ENCODE measurements at regions not wholly inside any gene's neighbourhood (a gene's known extent, or its start where the extent isn't known, plus 50 kb on each side); places are given as distances from the start of the nearest gene placed in this dataset.

DNA sequence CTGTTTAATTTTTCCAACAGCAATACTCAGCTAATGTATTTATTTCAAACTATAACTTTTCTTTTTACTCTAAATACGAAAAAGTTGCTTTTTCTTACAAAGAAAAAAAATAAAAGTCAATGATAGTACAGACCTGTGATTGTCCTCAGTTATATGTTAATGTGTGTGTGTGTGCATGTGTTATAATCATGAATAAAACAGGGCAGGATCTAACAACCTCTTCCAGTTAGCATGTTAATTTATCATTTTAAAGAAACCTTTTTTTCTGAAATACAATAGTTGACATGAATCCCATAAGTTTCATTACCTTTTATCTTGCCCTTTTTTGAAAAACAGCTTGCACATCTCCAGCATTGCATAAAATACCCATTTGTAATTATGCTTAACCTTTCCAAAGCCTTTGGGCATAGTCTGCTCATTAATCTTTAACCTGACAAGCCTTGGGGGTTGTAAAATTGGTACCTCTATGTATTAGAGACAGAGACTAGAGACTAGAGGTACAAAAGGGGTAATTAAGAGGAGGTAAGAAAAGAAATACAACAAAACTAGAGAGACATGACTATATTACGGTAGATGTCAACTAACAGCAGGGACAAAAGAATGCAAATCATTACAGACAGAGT is 828.1 kb downstream of the OLFM4 start:
- DNase-seq (ENCODE audit: low spot score): no peak

GRCh38 chr13:53863520-53863919 is 834.9 kb downstream of the OLFM4 start:
- DNase-seq (ENCODE audit: low spot score): no peak

GRCh38 chr13:53873558-53873957 is 844.9 kb downstream of the OLFM4 start:
- no peak for DNase-seq (ENCODE audit: low spot score)

DNA sequence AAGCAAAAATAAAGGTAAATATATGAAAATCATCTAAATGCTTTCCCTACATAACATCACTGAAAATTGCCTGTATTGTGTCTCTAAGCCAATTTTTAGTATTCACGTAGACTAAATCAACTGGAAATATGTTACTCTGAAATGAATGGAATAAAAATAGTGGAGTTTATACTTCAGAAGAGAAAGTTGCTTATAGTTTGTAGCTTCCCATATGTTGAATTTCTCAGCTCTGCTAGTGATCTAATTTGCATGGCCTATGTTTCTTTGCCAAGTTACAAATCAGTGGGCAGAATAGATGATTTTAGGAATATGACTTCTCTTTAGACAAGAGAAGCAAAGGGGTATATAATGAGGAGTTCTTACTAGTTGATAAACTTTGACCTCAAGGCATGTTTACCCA is 850.2 kb downstream of the OLFM4 start:
- no peak for DNase-seq (ENCODE audit: low spot score)

DNA sequence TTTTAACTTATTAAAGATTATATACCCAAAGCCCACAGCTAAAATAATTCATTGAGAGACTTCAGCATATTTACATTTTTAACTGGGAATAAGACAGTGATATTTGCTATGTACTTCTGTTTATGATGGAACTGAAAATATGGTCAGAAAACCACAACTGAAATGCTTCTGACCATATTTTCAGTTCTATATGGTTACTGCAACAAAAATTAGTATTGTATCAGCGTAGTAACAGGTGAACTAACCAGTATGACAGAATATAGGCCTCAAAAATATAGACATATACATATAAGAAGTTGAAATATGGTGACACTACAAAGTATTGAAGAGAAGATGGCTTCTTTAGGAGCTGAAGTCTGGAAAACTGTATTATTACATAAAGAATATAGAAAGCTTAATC is 857.4 kb downstream of the OLFM4 start:
- no peak for DNase-seq (ENCODE audit: low spot score)

DNA sequence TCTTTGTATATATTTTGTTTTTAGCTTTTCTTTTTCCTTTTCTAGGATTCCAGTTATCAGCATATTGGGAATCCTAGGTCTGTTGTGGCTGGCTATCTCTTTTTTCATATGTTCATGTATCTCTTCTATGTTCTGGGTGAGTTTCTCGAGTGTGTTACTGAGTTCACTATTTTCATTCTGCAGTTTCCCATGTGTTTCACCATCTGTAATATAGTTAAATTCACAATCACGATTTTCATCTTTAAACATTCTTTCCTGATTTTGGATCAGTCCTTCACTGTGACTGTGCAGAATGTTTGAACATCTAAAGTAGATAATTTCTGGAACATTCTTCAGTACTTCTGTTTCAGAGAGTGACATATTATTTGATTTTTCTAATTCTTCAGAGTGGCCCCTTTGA is 862.1 kb downstream of the OLFM4 start:
- no peak for DNase-seq (ENCODE audit: low spot score)

- no peak for DNase-seq (ENCODE audit: low spot score)
Observed at GRCh38 chr13:53901593-53901992, 873.0 kb downstream of the OLFM4 start.

DNA sequence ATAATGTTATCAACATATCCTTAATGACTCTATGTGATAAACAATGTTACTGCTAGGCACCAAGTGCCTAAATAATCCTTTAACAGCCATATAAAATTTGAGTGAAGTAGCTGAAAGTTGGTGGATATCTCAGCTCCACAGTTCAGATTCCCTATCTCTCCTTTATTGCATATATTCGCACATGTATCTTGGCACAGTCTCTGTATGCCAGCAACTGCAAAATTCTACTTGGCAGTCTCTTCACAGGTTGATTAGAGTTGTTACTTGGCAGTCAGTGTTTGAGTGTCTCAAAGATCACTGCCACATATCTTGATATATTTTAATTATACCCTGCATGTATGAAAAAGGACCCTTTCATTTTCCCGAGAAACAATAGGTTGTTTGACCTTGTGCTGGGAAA is 879.3 kb downstream of the OLFM4 start:
- DNase-seq (ENCODE audit: low spot score): no peak

DNA sequence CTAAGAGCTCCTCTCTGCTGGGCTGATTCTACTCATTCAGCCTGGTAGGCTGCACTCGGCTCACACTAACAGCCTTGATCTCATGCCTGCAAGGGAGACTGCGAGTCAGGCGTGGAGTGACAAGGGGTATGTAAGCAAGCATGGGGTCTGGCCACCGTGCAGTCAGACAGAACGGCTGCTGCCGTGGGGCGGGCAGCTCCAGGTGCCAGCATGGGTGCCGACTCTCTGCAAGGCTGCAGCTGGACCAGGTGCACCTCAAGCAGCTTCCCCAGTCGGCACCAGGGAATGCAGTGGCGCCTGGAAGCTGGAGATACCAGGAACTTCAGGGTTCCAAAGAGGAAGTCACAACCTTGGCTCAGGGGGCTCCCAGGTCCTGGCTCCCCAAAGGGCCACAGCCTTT is 892.3 kb downstream of the OLFM4 start:
- DNase-seq (ENCODE audit: low spot score): no peak

DNA sequence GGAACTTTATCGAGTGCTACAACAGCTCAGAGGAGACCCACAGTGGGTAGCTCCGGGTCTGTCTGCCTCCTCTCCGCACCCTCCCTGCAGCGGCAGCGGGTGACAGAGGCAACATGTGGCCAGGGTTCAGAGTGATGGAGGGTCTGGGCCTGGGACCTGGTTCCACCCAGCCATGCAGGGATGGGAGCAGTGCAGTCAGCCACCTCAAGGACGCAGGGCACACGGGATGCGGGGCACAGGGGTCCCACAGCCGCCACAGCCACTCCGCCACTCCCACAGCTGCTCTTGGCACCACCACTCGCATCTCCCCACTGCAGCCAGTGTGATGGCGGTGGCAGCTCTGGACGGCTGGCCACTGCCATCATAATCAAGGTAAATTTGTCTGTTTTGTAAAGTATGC is 892.9 kb downstream of the OLFM4 start:
- no peak for DNase-seq (ENCODE audit: low spot score)

GRCh38 chr13:53941588-53942190 is 913.1 kb downstream of the OLFM4 start:
- no peak for DNase-seq (ENCODE audit: low spot score)

GRCh38 chr13:53946500-53946899 is 917.9 kb downstream of the OLFM4 start:
- DNase-seq (ENCODE audit: low spot score): no peak

GRCh38 chr13:53953183-53953582 is 924.6 kb downstream of the OLFM4 start:
- DNase-seq (ENCODE audit: low spot score): no peak
